ENCODE measurements at regions not wholly inside any gene's neighbourhood (a gene's known extent, or its start where the extent isn't known, plus 50 kb on each side); places are given as distances from the start of the nearest gene placed in this dataset.

- no peak for DNase-seq
Measured at GRCh38 chr4:13036841-13037240, 447.3 kb downstream of the RAB28 start.

GRCh38 chr4:13032936-13033335 lies 451.2 kb downstream of the RAB28 start:
- no peak for DNase-seq

- no peak for DNase-seq
Measured at GRCh38 chr4:13024147-13025105, 459.7 kb downstream of the RAB28 start.

- no peak for DNase-seq
Measured at GRCh38 chr4:13007802-13008470, 476.2 kb downstream of the RAB28 start.

GRCh38 chr4:12993923-12994322 lies 490.2 kb downstream of the RAB28 start:
- DNase-seq, result no peak

GRCh38 chr4:12987284-12987683 lies 496.9 kb downstream of the RAB28 start:
- DNase-seq, result no peak

- DNase-seq, result no peak
Measured at GRCh38 chr4:12979797-12980196, 504.3 kb downstream of the RAB28 start.

GRCh38 chr4:12978310-12978709 lies 505.8 kb downstream of the RAB28 start:
- DNase-seq, result no peak

- DNase-seq, result no peak
Measured at GRCh38 chr4:12975511-12975910, 508.6 kb downstream of the RAB28 start.

- DNase-seq, result no peak
Measured at GRCh38 chr4:12973522-12973921, 510.6 kb downstream of the RAB28 start.

GRCh38 chr4:12968345-12968744 lies 515.8 kb downstream of the RAB28 start:
- no peak for DNase-seq

GRCh38 chr4:12966726-12967125 lies 517.4 kb downstream of the RAB28 start:
- DNase-seq, result no peak

GRCh38 chr4:12965334-12965733 lies 518.8 kb downstream of the RAB28 start:
- DNase-seq, result no peak

GRCh38 chr4:12963912-12964311 lies 520.2 kb downstream of the RAB28 start:
- DNase-seq, result no peak

GRCh38 chr4:12963291-12963690 lies 520.8 kb downstream of the RAB28 start:
- DNase-seq, result no peak

GRCh38 chr4:12961713-12962112 lies 522.4 kb downstream of the RAB28 start:
- DNase-seq, result no peak

- no peak for DNase-seq
Measured at GRCh38 chr4:12958436-12958835, 525.7 kb downstream of the RAB28 start.

GRCh38 chr4:12957108-12957507 lies 527.0 kb downstream of the RAB28 start:
- no peak for DNase-seq

GRCh38 chr4:12956026-12956425 lies 528.1 kb downstream of the RAB28 start:
- DNase-seq, result no peak

- peak; percentile 82 to 85 for DNase-seq
Measured at GRCh38 chr4:12949719-12950490, 534.2 kb downstream of the RAB28 start.

- no peak for DNase-seq
Measured at GRCh38 chr4:12943069-12943468, 541.1 kb downstream of the RAB28 start.

- DNase-seq, result no peak
Measured at GRCh38 chr4:12933760-12934221, 550.3 kb downstream of the RAB28 start.

- no peak for DNase-seq
Measured at GRCh38 chr4:12932203-12932788, 551.8 kb downstream of the RAB28 start.

Data from NCI-H526 (cell line).